HG02885 (cell line): ENCODE measurements at regions not wholly inside any gene's neighbourhood (a gene's known extent, or its start where the extent isn't known, plus 50 kb on each side); places are given as distances from the start of the nearest gene placed in this dataset.

Experiments used
- ATAC-seq: cut with Tn5 transposase; IDR thresholded peaks from one replicate; pipeline ENCODE4 v1.9.1; 2021; ENCODE audit warnings: mild to moderate bottlenecking; ENCODE audit not compliant: unreplicated experiment, poor library complexity

DNA sequence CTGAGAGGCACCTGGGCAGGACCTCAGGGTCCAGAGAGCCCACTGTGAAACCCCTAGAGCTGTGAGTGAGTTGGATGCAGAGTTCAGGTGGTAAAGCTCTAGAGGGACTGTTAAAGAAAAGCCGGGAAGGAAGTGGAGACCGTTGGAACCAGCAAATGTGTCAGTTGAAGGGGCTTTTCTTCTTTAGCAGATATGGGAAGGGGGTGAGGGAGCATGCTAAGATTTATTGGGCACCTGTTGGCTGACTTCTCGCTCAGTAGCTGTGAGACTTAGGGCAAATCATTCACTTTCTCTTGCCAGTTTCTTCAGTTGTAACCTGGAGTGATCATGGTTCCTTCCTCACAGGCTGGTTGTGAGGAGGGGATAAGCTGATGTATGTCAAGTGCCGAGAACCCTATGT, 287.7 kb downstream of the DHX35 start:
- no peak for ATAC-seq

DNA sequence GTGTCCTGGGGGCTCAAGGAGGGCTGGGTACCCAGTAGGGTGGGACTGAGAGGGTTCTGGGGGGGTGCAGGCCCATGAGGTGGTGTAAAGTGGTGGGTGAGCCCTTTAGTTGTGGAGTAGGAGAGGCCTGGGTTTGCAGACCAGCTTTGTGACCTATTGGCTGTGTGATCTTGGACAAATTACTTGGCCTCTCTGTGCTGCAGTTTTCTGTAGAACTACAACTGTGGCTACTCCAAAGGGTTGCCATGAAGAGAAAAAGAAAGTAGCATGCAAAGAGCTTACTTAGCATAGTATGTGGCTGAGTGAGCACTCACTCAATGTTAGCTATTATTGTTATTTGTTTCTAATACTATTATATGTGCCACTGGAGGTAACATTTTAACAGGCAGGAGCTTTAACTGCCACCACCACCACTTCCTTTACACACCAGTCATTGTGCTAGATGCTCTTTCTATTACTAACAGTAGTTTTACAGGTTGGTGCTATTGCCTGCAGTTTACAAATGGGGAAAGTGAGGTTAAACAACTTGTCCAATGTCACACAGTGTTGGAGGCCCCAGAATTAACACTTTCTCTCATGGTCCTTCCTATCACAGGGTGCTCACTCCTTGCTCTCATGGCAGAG, 286.8 kb downstream of the DHX35 start:
- ATAC-seq, result no peak

DNA sequence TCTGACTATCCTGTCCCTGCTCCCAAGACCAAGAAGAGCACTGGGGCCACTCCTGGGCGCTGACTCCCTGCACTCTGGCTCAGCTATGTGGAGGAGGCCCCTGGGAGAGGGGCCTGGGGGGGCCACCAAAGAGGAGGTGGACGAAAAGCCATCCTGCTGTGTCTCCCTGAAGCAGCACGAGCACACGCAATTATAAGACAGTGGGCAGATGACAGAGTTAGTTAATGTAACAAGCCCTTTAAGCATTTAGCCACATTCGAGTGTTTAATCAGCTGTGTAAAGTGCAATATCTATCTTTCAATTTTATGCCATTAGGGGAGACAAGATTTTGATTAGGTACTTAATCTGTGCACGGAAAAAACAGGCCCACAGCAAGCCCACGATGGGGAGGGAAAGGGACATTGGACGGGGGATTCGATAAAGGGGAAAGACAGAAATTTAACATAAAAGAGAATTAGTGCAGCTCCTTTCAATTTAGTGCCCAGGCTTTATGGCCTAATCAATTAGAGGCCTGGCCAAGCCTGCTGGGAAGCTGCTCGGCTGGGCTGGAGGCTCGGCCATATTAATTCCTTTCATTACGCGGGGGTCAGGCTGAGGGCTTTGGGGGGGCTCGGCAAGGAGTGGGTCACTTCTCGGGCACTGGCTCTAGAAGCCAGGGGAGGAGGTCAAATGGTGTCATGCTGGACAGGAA, 286.2 kb downstream of the DHX35 start:
- no peak for ATAC-seq

DNA sequence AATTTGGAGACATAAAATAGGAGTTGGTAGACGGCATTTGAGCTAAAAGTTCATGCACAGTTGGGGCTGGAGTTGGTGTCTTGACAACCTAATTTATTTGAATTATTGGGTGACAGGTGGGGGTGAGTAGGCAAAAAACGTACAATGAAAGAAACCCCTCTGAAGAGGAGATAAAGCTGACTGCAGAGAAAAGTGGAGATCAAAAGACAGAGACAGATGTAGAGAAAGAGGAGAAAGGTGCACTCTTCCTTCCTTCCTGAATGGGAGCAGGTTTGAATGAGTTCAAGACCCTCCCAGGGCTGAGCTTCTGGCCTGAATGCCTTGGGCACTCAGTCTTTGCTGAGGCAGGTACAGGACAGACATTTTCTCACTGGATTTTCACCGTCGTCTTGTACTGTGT, 284.3 kb downstream of the DHX35 start:
- ATAC-seq, result no peak

DNA sequence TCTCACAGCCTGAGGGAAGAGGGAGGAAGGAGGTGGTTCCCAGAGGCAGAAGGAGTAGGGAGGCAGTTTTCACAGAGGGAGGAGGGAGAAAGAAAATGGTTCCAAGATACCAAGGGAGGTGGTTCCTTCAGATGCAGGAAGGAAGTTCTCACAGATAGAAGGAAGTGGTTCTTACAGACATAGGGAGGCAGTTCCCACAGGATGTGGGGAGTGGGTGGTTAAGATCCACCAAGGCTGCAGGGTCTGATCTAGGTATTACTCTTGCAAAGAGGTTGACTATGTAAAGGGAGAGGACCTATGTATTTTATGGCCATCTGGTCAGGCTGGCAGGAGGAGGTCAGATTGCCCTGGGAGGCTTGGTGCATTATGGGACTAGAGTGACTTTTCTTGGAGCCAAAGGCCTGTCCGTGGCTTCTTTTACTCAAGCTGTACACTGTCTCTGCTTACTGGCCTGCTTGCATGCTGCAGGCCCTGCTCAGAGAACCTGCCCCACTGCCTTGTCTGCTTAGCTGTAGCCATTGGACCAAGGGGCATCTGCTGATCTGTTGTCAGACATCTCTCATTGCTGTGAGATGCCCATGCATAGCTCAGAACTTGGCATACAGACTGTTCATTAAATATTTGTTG, 283.7 kb downstream of the DHX35 start:
- no peak for ATAC-seq

DNA sequence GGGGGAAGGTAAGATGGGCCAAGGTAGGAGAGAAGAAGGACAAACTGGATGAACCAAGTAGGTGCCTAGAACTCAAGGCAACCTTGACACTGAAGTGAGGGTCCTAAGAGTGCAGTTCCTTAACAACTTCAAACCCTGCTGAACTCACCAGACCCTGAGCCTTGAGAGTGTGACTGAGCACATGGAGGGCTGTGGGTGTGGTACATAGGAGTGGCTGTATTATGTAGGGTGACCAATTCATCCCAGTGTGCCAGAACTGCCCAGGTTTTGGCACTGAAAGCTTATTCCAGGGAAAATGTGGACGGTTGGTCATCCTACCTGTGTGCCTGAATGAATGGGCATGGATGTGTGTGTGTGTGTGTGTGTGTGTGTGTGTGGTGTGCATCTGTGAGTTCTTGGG, 281.8 kb downstream of the DHX35 start:
- ATAC-seq, result no peak

DNA sequence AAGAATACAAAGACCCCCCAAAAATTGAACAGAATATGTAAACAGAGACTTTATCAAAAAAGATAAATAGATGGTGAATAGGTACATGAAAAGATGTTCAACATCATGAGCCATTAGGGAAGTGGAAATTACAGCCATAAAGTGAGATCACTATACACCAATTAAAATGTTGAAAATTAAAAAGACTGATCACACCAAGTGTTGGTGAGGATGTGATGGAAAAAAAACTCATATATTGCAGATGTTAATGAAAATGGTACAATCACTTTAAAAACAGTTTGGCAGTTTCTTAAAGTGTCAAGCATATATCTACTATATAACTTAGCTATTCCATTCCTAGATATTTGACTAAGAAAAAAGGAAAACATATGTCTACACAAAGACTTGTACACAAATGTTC, 280.5 kb downstream of the DHX35 start:
- ATAC-seq, result no peak

DNA sequence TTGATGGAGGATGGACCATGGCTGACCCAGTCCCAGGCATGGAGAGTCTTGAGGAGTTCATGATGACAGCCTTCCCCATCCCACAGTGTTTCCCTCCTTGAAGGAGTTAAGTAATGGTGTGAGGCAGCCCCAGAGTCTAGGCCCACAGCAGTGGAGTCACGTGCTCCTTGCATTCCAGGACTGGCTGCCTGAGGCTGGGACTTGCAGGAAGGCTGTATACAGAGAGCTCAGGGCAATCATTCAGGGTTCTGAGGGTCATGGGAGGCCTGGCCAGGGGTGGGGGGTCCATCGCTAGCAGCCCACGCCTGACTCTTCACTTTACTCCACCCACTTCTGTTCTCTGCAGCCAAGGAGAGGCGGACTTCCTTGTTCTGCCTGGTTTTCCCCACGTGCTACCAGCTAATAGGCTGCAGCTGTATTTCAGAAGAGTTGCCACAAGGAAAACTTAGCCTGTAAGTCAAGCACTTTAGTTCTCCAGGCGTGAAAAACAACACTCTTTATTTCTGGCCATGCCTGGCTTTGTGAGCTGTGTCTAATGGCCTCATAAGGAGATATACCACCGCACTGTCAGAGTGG, 272.5 kb downstream of the DHX35 start:
- ATAC-seq, result no peak

DNA sequence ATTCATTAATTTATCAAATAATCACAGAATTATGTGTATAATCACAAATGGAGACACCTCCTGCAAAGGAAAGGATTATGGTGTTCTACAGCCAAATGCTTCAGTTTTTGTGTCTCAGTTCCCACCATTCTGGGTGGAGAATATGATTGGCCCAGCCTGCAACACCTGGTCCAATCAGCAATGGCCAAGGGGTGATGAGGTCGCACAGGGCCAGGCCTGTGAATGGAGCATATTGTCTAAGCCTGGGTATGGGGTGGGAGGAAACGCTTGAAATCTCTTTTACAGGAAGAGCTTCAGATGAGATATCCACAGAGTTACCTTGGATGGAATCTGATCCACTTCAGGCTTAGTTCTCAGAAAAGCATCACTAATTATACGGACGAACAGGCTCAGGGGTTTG, 271.6 kb downstream of the DHX35 start:
- ATAC-seq, result no peak

DNA sequence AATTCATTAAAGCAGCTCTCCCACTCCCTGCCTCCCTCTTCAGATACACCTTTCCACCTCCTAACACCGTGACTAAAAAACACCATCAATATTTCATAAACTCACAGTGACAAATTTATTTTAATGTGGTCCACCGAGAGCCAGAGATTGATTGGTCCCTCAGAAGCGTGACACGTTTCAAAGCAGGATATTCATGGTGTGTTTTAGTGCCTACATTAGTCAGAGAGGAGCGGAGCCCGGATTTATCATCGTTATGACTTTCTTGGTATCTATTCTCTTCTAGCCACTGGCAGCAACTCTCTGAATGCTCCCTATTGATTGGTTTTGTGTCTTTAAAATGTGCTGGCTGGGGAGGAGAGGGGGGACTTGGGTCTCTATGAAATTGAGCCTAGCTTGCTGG, 265.3 kb downstream of the DHX35 start:
- ATAC-seq, result no peak

DNA sequence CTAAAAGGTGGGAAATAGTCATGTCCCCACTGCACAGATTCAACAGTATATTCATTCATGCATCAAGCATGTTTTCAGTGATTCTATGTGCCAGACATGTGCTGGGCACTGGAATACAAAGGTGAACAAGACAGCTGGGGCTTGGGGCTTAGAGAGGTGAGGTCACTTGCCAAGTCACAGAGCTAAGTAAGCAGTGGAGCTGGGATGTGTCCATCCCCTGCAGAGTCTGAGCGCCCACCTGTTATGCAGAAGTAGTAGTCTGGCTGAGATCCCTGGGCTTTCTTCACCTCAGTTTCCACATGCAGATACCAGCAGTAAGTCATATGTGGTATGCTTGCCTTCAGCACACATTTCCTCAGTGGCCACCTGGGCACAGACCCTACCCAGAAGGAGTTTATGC, 263.8 kb downstream of the DHX35 start:
- ATAC-seq, result no peak

DNA sequence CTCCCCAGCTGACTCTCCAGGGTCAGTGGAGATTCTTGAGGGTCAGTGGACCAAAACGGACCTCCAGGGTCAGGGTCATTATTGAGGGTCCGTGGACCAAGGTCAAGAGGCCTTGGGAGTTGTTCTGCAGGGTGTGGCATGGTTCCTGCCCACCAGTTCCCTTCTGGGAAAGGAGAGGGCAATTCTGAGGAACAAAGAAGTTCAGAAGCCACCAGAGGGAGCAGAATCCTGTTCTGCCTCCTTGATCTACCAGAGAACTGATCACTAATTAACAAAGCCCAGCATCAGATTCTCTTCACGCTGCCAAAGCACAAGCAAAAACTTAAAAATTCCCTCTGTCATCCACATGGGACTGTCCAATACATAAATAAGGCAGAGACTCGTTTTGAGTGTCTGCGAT, 263.4 kb downstream of the DHX35 start:
- no peak for ATAC-seq

DNA sequence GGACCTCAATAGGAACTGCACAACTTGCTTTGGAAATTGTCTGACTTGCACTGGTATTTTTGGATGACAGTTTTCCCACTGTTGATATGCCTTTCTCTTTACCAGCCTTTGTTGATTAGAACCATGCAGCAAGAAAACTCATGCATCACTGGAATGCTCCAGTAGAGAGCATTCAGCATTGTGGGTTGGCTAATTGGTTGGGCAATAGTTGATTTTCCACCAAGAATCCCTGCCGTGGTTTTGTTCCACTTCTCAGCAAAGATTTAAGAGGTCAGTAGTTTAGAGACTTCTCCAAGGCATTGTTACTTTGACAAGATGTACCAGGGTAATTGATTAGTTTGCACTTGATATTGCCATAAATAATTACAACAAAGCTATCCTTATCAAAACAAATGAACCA, 260.0 kb downstream of the DHX35 start:
- ATAC-seq, result no peak

DNA sequence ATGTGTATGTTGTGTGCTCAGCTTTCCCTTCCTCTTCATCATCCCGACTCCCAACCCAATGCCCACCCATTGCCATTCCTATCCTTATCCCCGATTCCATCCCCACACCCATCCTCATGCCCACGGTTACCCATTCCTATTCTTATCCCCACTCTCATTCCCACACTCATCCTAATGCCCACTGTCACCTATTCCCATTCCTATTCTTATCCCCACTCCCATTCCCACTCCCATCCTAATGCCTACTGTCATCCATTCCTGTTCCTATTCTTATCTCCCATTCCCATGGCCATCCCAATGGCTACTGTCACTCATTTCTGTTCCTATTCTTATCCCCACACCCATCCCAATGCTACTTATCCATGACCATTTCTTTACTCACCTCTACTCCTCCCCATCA, 254.1 kb downstream of the DHX35 start:
- ATAC-seq, result no peak

DNA sequence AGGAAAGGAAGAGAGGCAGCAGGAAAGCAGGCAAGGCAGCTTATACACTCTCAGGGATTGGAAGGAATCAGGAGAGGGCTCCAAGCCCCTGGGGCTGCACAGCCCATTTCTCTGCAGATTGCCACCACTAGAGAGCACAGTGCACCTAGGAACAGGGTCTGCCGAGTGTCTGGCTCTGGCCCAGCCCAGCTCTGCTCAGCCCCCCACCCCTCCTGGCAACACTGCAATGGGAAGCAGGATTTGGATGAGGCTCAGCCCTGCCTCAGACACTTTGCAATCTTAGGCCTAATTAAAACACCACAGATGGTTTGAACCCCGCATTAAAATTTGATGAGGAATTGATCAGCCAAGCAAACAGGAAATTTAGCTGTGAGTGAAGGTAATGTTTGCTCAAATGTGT, 252.7 kb downstream of the DHX35 start:
- ATAC-seq, result no peak

DNA sequence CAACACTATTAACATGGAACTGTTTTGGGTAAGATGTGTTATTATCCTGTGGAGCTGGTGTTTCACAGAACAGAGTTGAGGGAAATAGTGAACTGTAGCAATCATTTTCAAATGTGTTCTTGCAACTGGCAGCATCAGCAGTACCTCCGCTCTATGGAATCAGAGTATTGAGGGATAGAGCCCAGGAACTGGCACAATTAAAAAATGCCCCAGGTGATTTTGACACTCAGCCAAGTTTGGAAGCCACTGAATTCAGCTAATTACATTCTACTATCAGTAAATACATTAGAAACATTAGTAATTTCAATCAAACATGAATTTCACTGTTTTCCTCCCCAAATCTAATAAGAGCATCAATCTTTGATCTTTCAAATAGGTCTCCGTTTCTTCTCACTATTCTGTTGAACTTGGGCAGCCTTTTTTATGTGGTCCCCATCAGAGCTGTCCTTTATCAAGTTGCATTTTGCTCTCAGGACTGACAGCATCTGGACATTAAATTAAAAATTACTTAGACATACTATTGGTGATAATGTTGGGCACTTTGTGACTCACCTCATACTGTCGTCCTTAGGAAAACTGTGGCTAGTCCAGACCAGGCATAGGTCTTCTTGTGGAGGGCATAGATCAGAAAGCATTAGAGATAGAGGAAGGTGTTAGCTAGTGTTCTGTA, 251.5 kb downstream of the DHX35 start:
- ATAC-seq, result no peak

DNA sequence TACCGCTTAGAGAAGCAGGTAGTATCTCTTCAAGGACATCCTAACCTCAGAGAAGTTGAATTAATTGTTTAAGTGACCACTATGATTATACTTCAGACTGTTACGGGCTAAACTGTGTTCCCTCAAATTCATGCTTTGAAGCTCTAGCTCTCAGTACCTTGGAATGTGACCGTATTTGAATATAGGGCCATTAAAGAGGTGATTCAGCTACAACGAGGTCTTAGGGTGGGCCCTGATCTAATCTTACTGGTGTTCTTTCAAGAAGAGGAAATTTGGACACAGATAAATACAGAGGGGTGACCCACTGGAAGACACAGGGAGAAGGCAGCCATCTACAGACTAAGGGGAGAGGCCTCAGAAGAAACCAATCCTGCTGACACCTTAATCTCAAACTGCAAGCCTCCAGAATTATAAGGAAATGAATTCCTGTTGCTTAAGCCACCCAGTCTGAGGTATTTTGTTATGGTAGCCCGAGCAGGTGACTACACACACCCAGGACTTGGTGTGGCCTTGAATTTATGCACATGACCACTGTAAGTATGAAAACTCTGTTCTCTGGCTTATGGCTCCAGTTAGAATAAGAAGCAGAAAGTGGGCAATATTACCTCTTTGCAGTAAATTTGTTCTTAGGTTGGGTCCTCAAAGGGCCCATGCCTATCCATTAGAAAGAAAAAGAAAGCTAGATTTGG, 249.1 kb downstream of the DHX35 start:
- no peak for ATAC-seq

DNA sequence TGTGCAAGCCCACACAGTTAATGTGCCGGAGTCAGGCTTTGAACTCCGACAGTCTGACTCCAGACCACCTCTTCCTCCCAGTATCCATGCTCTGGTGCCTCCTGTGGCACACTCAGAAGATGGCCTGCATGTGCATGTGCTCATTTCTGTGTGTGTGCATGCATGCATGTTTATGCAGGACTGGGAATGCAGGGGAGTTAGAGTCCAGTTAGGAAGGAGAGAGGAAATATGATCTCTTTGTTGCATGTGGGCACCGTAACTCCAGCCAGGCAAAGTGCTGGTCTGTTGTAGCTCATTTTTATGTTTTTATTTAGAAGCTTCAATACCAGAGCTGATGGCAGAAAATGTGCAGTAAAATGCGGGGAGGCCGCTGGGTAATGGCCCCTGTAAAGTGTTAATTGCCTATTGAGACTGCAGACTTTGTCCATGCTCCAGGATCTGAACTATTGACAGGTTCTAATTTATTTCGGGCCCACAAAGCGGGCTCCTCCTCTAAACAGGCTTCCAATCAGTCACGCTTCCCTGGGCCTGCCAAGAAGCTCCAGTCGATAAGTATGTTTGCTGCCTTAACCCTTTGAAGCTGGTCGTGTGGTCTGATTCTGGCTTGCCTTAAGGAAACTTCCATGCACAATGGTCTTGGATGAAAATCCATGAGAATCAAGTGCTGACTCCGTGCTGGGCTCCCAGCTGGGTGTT, 248.3 kb downstream of the DHX35 start:
- ATAC-seq, result no peak

DNA sequence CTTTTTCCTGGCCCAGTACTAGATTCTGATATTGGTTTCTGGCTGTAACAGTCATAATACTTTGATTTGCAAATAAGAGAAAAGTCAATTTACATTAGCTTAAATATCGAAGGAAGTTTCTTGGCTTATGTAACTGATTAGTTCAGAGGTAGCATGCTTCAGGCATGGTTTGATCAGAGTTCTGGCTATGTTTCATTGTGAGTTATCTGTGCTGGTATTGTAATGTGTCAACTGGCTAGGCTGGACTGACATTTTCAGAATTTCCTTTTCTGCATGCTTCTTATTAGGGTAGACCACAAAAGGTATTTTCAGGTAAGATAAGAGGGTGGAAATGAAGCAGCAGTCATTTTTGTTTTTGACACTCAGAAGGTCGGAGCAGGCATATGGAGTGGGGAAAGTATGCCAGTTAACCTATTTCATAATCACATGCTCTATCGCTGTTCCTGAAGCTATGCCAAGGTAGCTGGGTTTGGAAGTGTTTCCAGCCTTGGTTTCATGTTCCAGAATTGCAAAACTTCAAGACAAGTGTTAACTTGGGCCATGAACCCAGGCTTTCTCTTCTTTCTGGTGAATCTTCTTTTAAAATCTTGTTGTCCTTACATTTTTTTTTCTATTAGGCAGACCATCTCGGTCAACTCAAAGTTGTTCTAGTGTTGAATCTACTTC, 244.9 kb downstream of the DHX35 start:
- ATAC-seq, result no peak
